WTC11 (cell line): ENCODE measurements at regions not wholly inside any gene's neighbourhood (a gene's known extent, or its start where the extent isn't known, plus 50 kb on each side); places are given as distances from the start of the nearest gene placed in this dataset.

Experiments used
- ATAC-seq: fragments of 200-7000 bp; cut with Tn5 transposase; 2 replicates; pipeline ENCODE4 v1.10.0; 2021; ENCODE audit warnings: mild to moderate bottlenecking, moderate library complexity
- CTCF ChIA-PET: fragments of 300-600 bp; sonication (Branson Sonifier 250); formaldehyde crosslinking; loops from one replicate; lab custom pipeline; 2021; ENCODE audit warnings: antibody characterized with exemption; lab: Charles Lee
- POLR2A ChIA-PET: fragments of 350-600 bp; sonication (Branson Sonifier 250); formaldehyde crosslinking; loops from one replicate; lab custom pipeline; 2021; ENCODE audit warnings: antibody characterized with exemption; lab: Charles Lee
- DNase-seq: peaks from one replicate; pipeline ENCODE4 v3.0.0; 2021; ENCODE audit warnings: low spot score
- H3K27ac Mint-ChIP-seq: 2 replicates; pipeline ENCODE4 v1.8.0; 2021; ENCODE audit warnings: mixed read lengths
- H3K27me3 Mint-ChIP-seq: 2 replicates; pipeline ENCODE4 v1.8.0; 2021; ENCODE audit warnings: low read depth, mild to moderate bottlenecking, moderate library complexity, mixed read lengths
- H3K36me3 Mint-ChIP-seq: 2 replicates; pipeline ENCODE4 v1.8.0; 2021; ENCODE audit warnings: mixed read lengths
- H3K4me1 Mint-ChIP-seq: 2 replicates; pipeline ENCODE4 v1.8.0; 2022; ENCODE audit warnings: mixed read lengths
- H3K4me3 Mint-ChIP-seq: 2 replicates; pipeline ENCODE4 v1.8.0; 2021; ENCODE audit warnings: mild to moderate bottlenecking, moderate library complexity, mixed read lengths
- H3K9me3 Mint-ChIP-seq: 2 replicates; pipeline ENCODE4 v1.8.0; 2021; ENCODE audit warnings: mixed read lengths
- ATF1 ChIP-seq: sonication (generic); formaldehyde crosslinking; IDR thresholded peaks from 2 replicates; pipeline ENCODE4 v1.8.1; 2023; ENCODE audit warnings: mild to moderate bottlenecking, moderate library complexity, missing genetic modification reagents
- CREM ChIP-seq: sonication (generic); formaldehyde crosslinking; IDR thresholded peaks from 2 replicates; pipeline ENCODE4 v1.8.1; 2022; ENCODE audit warnings: mild to moderate bottlenecking, missing genetic modification reagents, moderate library complexity
- GABPB1 ChIP-seq: sonication (generic); formaldehyde crosslinking; IDR thresholded peaks from 2 replicates; pipeline ENCODE4 v1.8.1; 2023; ENCODE audit warnings: mild to moderate bottlenecking, missing genetic modification reagents
- GRHL2 ChIP-seq: fragments of 250-450 bp; sonication (Bioruptor Pico); IDR thresholded peaks from 2 replicates; pipeline ENCODE4 v1.8.0; 2022; ENCODE audit warnings: mild to moderate bottlenecking, moderate library complexity; ENCODE audit not compliant: insufficient replicate concordance, severe bottlenecking
- HMGA2 ChIP-seq: fragments of 250-450 bp; sonication (Bioruptor Pico); IDR thresholded peaks from 2 replicates; pipeline ENCODE4 v1.4.0; 2021; ENCODE audit warnings: mild to moderate bottlenecking, moderate library complexity
- JAZF1 ChIP-seq: fragments of 250-450 bp; sonication (Bioruptor Pico); IDR thresholded peaks from 2 replicates; pipeline ENCODE4 v1.9.0; 2021; ENCODE audit warnings: moderate library complexity, mild to moderate bottlenecking, inconsistent platforms
- MYBL2 ChIP-seq: sonication (generic); formaldehyde crosslinking; IDR thresholded peaks from 2 replicates; pipeline ENCODE4 v1.8.1; 2023; ENCODE audit warnings: mild to moderate bottlenecking, moderate library complexity, missing genetic modification reagents
- NFE2L1 ChIP-seq: sonication (generic); formaldehyde crosslinking; IDR thresholded peaks from 2 replicates; pipeline ENCODE4 v1.8.1; 2023; ENCODE audit warnings: missing genetic modification reagents
- RELA ChIP-seq: sonication (generic); formaldehyde crosslinking; IDR thresholded peaks from 2 replicates; pipeline ENCODE4 v1.8.1; 2022; ENCODE audit warnings: missing genetic modification reagents, mild to moderate bottlenecking, borderline replicate concordance
- SMAD4 ChIP-seq: sonication (generic); formaldehyde crosslinking; IDR thresholded peaks from 2 replicates; pipeline ENCODE4 v1.8.0; 2022; ENCODE audit warnings: mild to moderate bottlenecking, missing genetic modification reagents
- TCF7 ChIP-seq: sonication (generic); formaldehyde crosslinking; IDR thresholded peaks from 2 replicates; pipeline ENCODE4 v1.8.0; 2022; ENCODE audit warnings: mild to moderate bottlenecking, low read depth, missing genetic modification reagents, moderate library complexity
- ZNF121 ChIP-seq: sonication (generic); formaldehyde crosslinking; IDR thresholded peaks from 2 replicates; pipeline ENCODE4 v1.8.0; 2023; ENCODE audit warnings: missing genetic modification reagents
- ZNF317 ChIP-seq: sonication (generic); formaldehyde crosslinking; IDR thresholded peaks from 2 replicates; pipeline ENCODE4 v1.8.1; 2023; ENCODE audit warnings: low read depth, mild to moderate bottlenecking, moderate library complexity, missing genetic modification reagents, borderline replicate concordance
- ZNF423 ChIP-seq: fragments of 250-450 bp; sonication (Bioruptor Pico); IDR thresholded peaks from 2 replicates; pipeline ENCODE4 v2.1.2; 2022; ENCODE audit warnings: mild to moderate bottlenecking, moderate library complexity
- TF ChIP-seq, protein P1 (sequence below): sonication (generic); formaldehyde crosslinking; IDR thresholded peaks from 2 replicates; pipeline ENCODE4 v1.8.0; 2022; ENCODE audit warnings: missing genetic modification reagents
- TF ChIP-seq, protein P2 (sequence below): sonication (generic); formaldehyde crosslinking; IDR thresholded peaks from 2 replicates; pipeline ENCODE4 v1.8.1; 2023; ENCODE audit warnings: mild to moderate bottlenecking, missing genetic modification reagents, moderate library complexity
- TF ChIP-seq, protein P3 (sequence below): sonication (generic); formaldehyde crosslinking; IDR thresholded peaks from 2 replicates; pipeline ENCODE4 v1.8.1; 2023; ENCODE audit warnings: mild to moderate bottlenecking, missing genetic modification reagents
- TF ChIP-seq, protein P4 (sequence below): sonication (generic); formaldehyde crosslinking; IDR thresholded peaks from 2 replicates; pipeline ENCODE4 v1.8.1; 2022; ENCODE audit warnings: low read depth, mild to moderate bottlenecking, moderate library complexity, missing genetic modification reagents, borderline replicate concordance
- TF ChIP-seq, protein P5 (sequence below): sonication (generic); formaldehyde crosslinking; IDR thresholded peaks from 2 replicates; pipeline ENCODE4 v1.8.1; 2023; ENCODE audit warnings: mild to moderate bottlenecking, missing genetic modification reagents
- TF ChIP-seq, protein P6 (sequence below): fragments of 250-450 bp; sonication (Bioruptor Pico); IDR thresholded peaks from 2 replicates; pipeline ENCODE4 v1.8.0; 2021; ENCODE audit warnings: mild to moderate bottlenecking
- TF ChIP-seq, protein P7 (sequence below): fragments of 200-600 bp; IDR thresholded peaks from 2 replicates; pipeline ENCODE4 v1.8.0; 2022; ENCODE audit warnings: antibody characterized with exemption

DNA sequence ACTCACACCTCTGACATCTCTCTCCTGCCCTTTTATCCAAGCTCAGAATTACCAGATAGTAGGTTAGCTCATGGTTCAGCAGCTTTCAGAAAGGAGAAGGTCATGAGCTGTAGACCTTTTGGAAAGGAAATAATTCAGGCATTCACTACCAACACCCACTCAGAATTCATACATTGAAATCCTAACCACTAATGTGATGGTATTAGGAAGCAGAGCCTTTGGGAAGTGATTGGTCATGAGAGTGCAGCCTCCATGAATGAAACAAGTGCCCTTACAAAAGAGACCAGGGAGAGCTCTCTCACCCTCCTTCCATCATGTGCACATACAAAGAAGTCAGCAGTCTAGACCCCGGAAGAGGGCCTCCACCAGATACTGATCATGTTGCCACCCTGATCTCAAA lies 315.8 kb upstream of the CCDC54 start:
- Mint-ChIP-seq H3K27me3 (no peaks in the 10 kb centered on the region), H3K9me3 (peaks cover 16% of the 10 kb centered on the region), H3K4me1 (peaks cover 32% of the 10 kb centered on the region), H3K4me3 (no peak overlapping the region), H3K36me3 (peaks cover 17% of the 10 kb centered on the region), H3K27ac (no peak overlapping the region)
- ChIA-PET POLR2A (no interaction called here), CTCF (interaction anchor here (1.0 kb wide), 1 partner anchor 249 kb away, joined by 3 read pairs; no protein-coding TSS in a partner anchor)
- DNase-seq (no peak), ATAC-seq (no peak)
- TF ChIP-seq SMAD4 (CRISPR knock-in tag) (no peak), NFE2L1 (CRISPR knock-in tag) (no peak), TCF7 (no peak), MYBL2 (no peak), CREM (no peak), ZNF317 (CRISPR knock-in tag) (no peak), RELA (CRISPR knock-in tag) (no peak), GRHL2 (no peak), HMGA2 (CRISPR knock-in tag) (no peak), JAZF1 (CRISPR knock-in tag) (no peak), ZNF423 (CRISPR knock-in tag) (no peak), ATF1 (CRISPR knock-in tag) (no peak)
- TF ChIP-seq, protein P1, sequence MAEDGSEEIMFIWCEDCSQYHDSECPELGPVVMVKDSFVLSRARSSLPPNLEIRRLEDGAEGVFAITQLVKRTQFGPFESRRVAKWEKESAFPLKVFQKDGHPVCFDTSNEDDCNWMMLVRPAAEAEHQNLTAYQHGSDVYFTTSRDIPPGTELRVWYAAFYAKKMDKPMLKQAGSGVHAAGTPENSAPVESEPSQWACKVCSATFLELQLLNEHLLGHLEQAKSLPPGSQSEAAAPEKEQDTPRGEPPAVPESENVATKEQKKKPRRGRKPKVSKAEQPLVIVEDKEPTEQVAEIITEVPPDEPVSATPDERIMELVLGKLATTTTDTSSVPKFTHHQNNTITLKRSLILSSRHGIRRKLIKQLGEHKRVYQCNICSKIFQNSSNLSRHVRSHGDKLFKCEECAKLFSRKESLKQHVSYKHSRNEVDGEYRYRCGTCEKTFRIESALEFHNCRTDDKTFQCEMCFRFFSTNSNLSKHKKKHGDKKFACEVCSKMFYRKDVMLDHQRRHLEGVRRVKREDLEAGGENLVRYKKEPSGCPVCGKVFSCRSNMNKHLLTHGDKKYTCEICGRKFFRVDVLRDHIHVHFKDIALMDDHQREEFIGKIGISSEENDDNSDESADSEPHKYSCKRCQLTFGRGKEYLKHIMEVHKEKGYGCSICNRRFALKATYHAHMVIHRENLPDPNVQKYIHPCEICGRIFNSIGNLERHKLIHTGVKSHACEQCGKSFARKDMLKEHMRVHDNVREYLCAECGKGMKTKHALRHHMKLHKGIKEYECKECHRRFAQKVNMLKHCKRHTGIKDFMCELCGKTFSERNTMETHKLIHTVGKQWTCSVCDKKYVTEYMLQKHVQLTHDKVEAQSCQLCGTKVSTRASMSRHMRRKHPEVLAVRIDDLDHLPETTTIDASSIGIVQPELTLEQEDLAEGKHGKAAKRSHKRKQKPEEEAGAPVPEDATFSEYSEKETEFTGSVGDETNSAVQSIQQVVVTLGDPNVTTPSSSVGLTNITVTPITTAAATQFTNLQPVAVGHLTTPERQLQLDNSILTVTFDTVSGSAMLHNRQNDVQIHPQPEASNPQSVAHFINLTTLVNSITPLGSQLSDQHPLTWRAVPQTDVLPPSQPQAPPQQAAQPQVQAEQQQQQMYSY: no peak
- TF ChIP-seq, protein P2, sequence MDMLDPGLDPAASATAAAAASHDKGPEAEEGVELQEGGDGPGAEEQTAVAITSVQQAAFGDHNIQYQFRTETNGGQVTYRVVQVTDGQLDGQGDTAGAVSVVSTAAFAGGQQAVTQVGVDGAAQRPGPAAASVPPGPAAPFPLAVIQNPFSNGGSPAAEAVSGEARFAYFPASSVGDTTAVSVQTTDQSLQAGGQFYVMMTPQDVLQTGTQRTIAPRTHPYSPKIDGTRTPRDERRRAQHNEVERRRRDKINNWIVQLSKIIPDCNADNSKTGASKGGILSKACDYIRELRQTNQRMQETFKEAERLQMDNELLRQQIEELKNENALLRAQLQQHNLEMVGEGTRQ: no peak
- TF ChIP-seq, protein P3, sequence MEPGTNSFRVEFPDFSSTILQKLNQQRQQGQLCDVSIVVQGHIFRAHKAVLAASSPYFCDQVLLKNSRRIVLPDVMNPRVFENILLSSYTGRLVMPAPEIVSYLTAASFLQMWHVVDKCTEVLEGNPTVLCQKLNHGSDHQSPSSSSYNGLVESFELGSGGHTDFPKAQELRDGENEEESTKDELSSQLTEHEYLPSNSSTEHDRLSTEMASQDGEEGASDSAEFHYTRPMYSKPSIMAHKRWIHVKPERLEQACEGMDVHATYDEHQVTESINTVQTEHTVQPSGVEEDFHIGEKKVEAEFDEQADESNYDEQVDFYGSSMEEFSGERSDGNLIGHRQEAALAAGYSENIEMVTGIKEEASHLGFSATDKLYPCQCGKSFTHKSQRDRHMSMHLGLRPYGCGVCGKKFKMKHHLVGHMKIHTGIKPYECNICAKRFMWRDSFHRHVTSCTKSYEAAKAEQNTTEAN (CRISPR knock-in tag): no peak

DNA sequence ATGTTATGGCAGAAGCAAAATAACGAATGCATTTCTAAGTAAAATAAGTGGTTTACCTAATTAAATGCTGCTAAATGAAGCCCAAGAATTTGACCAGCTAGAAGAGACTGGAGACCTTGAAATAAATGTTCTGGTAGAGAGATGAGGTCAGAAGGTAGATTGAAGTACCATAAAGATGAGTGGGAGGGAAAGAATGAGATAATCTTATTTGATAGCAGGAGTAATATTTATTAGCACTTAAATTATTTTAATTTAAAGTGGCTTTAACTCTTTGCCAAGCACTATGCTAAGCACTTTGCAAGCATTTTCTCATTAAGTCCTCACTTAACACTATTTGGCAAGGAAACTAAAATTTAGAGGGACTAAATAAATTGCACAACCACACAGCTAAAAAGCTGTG lies 314.9 kb upstream of the CCDC54 start:
- no peaks in the 10 kb centered on the region for H3K27me3 Mint-ChIP-seq
- no peak overlapping the region for H3K4me3 Mint-ChIP-seq
- peaks cover 20% of the 10 kb centered on the region for H3K9me3 Mint-ChIP-seq
- CTCF ChIA-PET: no interaction called here
- TF ChIP-seq, protein P4, sequence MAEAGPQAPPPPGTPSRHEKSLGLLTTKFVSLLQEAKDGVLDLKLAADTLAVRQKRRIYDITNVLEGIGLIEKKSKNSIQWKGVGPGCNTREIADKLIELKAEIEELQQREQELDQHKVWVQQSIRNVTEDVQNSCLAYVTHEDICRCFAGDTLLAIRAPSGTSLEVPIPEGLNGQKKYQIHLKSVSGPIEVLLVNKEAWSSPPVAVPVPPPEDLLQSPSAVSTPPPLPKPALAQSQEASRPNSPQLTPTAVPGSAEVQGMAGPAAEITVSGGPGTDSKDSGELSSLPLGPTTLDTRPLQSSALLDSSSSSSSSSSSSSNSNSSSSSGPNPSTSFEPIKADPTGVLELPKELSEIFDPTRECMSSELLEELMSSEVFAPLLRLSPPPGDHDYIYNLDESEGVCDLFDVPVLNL (CRISPR knock-in tag): no peak
- TF ChIP-seq, protein P5, sequence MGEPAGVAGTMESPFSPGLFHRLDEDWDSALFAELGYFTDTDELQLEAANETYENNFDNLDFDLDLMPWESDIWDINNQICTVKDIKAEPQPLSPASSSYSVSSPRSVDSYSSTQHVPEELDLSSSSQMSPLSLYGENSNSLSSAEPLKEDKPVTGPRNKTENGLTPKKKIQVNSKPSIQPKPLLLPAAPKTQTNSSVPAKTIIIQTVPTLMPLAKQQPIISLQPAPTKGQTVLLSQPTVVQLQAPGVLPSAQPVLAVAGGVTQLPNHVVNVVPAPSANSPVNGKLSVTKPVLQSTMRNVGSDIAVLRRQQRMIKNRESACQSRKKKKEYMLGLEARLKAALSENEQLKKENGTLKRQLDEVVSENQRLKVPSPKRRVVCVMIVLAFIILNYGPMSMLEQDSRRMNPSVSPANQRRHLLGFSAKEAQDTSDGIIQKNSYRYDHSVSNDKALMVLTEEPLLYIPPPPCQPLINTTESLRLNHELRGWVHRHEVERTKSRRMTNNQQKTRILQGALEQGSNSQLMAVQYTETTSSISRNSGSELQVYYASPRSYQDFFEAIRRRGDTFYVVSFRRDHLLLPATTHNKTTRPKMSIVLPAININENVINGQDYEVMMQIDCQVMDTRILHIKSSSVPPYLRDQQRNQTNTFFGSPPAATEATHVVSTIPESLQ (CRISPR knock-in tag): no peak
- TF ChIP-seq GABPB1 (CRISPR knock-in tag) (no peak), ZNF121 (CRISPR knock-in tag) (no peak)
- TF ChIP-seq, protein P6, sequence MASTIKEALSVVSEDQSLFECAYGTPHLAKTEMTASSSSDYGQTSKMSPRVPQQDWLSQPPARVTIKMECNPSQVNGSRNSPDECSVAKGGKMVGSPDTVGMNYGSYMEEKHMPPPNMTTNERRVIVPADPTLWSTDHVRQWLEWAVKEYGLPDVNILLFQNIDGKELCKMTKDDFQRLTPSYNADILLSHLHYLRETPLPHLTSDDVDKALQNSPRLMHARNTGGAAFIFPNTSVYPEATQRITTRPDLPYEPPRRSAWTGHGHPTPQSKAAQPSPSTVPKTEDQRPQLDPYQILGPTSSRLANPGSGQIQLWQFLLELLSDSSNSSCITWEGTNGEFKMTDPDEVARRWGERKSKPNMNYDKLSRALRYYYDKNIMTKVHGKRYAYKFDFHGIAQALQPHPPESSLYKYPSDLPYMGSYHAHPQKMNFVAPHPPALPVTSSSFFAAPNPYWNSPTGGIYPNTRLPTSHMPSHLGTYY (CRISPR knock-in tag): no peak
- TF ChIP-seq, protein P7, sequence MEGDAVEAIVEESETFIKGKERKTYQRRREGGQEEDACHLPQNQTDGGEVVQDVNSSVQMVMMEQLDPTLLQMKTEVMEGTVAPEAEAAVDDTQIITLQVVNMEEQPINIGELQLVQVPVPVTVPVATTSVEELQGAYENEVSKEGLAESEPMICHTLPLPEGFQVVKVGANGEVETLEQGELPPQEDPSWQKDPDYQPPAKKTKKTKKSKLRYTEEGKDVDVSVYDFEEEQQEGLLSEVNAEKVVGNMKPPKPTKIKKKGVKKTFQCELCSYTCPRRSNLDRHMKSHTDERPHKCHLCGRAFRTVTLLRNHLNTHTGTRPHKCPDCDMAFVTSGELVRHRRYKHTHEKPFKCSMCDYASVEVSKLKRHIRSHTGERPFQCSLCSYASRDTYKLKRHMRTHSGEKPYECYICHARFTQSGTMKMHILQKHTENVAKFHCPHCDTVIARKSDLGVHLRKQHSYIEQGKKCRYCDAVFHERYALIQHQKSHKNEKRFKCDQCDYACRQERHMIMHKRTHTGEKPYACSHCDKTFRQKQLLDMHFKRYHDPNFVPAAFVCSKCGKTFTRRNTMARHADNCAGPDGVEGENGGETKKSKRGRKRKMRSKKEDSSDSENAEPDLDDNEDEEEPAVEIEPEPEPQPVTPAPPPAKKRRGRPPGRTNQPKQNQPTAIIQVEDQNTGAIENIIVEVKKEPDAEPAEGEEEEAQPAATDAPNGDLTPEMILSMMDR: no peak
- H3K27ac Mint-ChIP-seq: no peak overlapping the region
- H3K36me3 Mint-ChIP-seq: peaks cover 21% of the 10 kb centered on the region
- peaks cover 32% of the 10 kb centered on the region for H3K4me1 Mint-ChIP-seq
- POLR2A ChIA-PET: no interaction called here
- DNase-seq: no peak
- no peak for ATAC-seq
